ENCODE measurements at regions not wholly inside any gene's neighbourhood (a gene's known extent, or its start where the extent isn't known, plus 50 kb on each side); places are given as distances from the start of the nearest gene placed in this dataset.
"Not testable (repeated sequence)": the region's sequence is repeated elsewhere in the genome, so short reads cannot be mapped to it uniquely, and the experiment has no call there.

GRCh38 chr6:95879856-95880255 lies 135.9 kb upstream of the FUT9 start:
- WGBS, 2 donors, result 70 to 81% methylated on average over 1 of the region's 1 CpG
- H3K27ac ChIP-seq, result no peak overlapping the region
- no peaks in the 10 kb centered on the region for H3K9me3 ChIP-seq
- no peaks in the 10 kb centered on the region for H3K27me3 ChIP-seq
- no peak overlapping the region for H3K4me3 ChIP-seq (replicated peaks in 1 of 3)
- no peak for DNase-seq
- no peaks in the 10 kb centered on the region for H3K36me3 ChIP-seq
- intact Hi-C loops (cut with DNase I), result no loop called here
- no peak for TF ChIP-seq CTCF (IDR thresholded peaks at IDR 0.05)
- TF ChIP-seq POLR2A (IDR thresholded peaks at IDR 0.05), result no peak
- no peaks in the 10 kb centered on the region for H3K4me1 ChIP-seq

- intact Hi-C loops (cut with DNase I), result no loop called here
- H3K27me3 ChIP-seq, result no peaks in the 10 kb centered on the region
- no peak for DNase-seq
- no peak overlapping the region for H3K4me3 ChIP-seq (replicated peaks in 1 of 3)
- no peak overlapping the region for H3K27ac ChIP-seq
- H3K4me1 ChIP-seq, result no peaks in the 10 kb centered on the region
- 82 to 87% methylated on average over 4 of the region's 4 CpGs for WGBS, 2 donors
- H3K9me3 ChIP-seq, result no peaks in the 10 kb centered on the region
- TF ChIP-seq CTCF (IDR thresholded peaks at IDR 0.05) (no peak), POLR2A (IDR thresholded peaks at IDR 0.05) (no peak)
- no peaks in the 10 kb centered on the region for H3K36me3 ChIP-seq
These were observed 133.4 kb upstream of the FUT9 start for GRCh38 chr6:95882371-95882770.

GRCh38 chr6:95888711-95889110 lies 127.1 kb upstream of the FUT9 start:
- 94 to 96% methylated on average over 2 of the region's 2 CpGs for WGBS, 2 donors
- H3K36me3 ChIP-seq; intact Hi-C loops (cut with DNase I); H3K9me3 ChIP-seq; H3K27ac ChIP-seq; H3K4me1 ChIP-seq; H3K27me3 ChIP-seq; DNase-seq; H3K4me3 ChIP-seq (replicated peaks in 1 of 3): not testable (repeated sequence)

GRCh38 chr6:95905132-95905531 lies 110.6 kb upstream of the FUT9 start:
- 73 to 79% methylated on average over 3 of the region's 3 CpGs for whole genome bisulfite sequencing, 2 donors
- TF ChIP-seq POLR2A (IDR thresholded peaks at IDR 0.05), result no peak
- TF ChIP-seq CTCF (IDR thresholded peaks at IDR 0.05), result no peak
- H3K9me3 ChIP-seq, result no peaks in the 10 kb centered on the region
- no peaks in the 10 kb centered on the region for H3K4me1 ChIP-seq
- H3K36me3 ChIP-seq, result no peaks in the 10 kb centered on the region
- no peak for DNase-seq
- intact Hi-C loops (cut with DNase I), result no loop called here
- no peak overlapping the region for H3K27ac ChIP-seq
- H3K4me3 ChIP-seq (replicated peaks in 1 of 3), result no peak overlapping the region
- H3K27me3 ChIP-seq, result no peaks in the 10 kb centered on the region

GRCh38 chr6:95917034-95917433 lies 98.7 kb upstream of the FUT9 start:
- WGBS, 2 donors, result 36 to 40% methylated on average over 2 of the region's 2 CpGs
- no peak overlapping the region for H3K4me3 ChIP-seq (replicated peaks in 1 of 3)
- TF ChIP-seq CTCF (IDR thresholded peaks at IDR 0.05) (no peak), POLR2A (IDR thresholded peaks at IDR 0.05) (no peak)
- no peaks in the 10 kb centered on the region for H3K27me3 ChIP-seq
- intact Hi-C loops (cut with DNase I), result no loop called here
- no peaks in the 10 kb centered on the region for H3K4me1 ChIP-seq
- no peaks in the 10 kb centered on the region for H3K9me3 ChIP-seq
- no peaks in the 10 kb centered on the region for H3K36me3 ChIP-seq
- DNase-seq, result no peak
- no peak overlapping the region for H3K27ac ChIP-seq

GRCh38 chr6:95923518-95923917 lies 92.3 kb upstream of the FUT9 start:
- Histone ChIP-seq H3K9me3 (no peaks in the 10 kb centered on the region), H3K36me3 (no peaks in the 10 kb centered on the region), H3K4me3 (replicated peaks in 1 of 3) (no peak overlapping the region), H3K27ac (no peak overlapping the region), H3K4me1 (no peaks in the 10 kb centered on the region), H3K27me3 (no peaks in the 10 kb centered on the region)
- intact Hi-C loops (cut with DNase I), result no loop called here
- no peak for DNase-seq
- WGBS, 2 donors, result 63 to 95% methylated on average over 1 of the region's 1 CpG
- no peak for TF ChIP-seq POLR2A (IDR thresholded peaks at IDR 0.05)
- peak in 1 of 6 experiments; percentile 8 for TF ChIP-seq CTCF (IDR thresholded peaks at IDR 0.05)

All from thyroid gland (tissue), 4 donors.